DOHH2 (cell line): ENCODE measurements at regions not wholly inside any gene's neighbourhood (a gene's known extent, or its start where the extent isn't known, plus 50 kb on each side); places are given as distances from the start of the nearest gene placed in this dataset.

Experiments used
- H3F3A ChIP-seq: fragments of 200-600 bp; sonication (generic), shearing (Covaris generic); 2 replicates; pipeline ENCODE4 v1.6.0; 2016; ENCODE audit warnings: antibody characterized with exemption, mild to moderate bottlenecking; ENCODE audit not compliant: control insufficient read depth, insufficient read depth
- H3K27ac ChIP-seq: fragments of 200-600 bp; sonication (generic); 2 replicates; pipeline ENCODE4 v1.5.1; 2014; ENCODE audit warnings: low read depth, mild to moderate bottlenecking, low read length, moderate library complexity
- H3K27me3 ChIP-seq: fragments of 200-600 bp; sonication (generic); 2 replicates; pipeline ENCODE4 v1.6.1; 2014; ENCODE audit warnings: mild to moderate bottlenecking, low read length, mixed read lengths; ENCODE audit not compliant: control insufficient read depth
- H3K36me3 ChIP-seq: fragments of 200-600 bp; sonication (generic); 2 replicates; pipeline ENCODE4 v1.6.1; 2014; ENCODE audit warnings: mild to moderate bottlenecking, low read length, moderate library complexity, mixed read lengths; ENCODE audit not compliant: control insufficient read depth
- H3K4me1 ChIP-seq: fragments of 200-600 bp; sonication (generic); 2 replicates; pipeline ENCODE4 v1.6.1; 2014; ENCODE audit warnings: mild to moderate bottlenecking, low read length, mixed read lengths; ENCODE audit not compliant: control insufficient read depth
- H3K4me2 ChIP-seq: fragments of 200-600 bp; sonication (generic); 2 replicates; pipeline ENCODE4 v1.6.0; 2014; ENCODE audit warnings: mild to moderate bottlenecking, low read length, moderate library complexity
- H3K4me3 ChIP-seq: fragments of 200-600 bp; sonication (generic); 2 replicates; pipeline ENCODE4 v1.5.1; 2014; ENCODE audit warnings: mild to moderate bottlenecking, low read length, mixed read lengths
- H3K79me2 ChIP-seq: fragments of 200-600 bp; sonication (generic); 2 replicates; pipeline ENCODE4 v1.6.1; 2014; ENCODE audit warnings: mild to moderate bottlenecking, low read length, mixed read lengths; ENCODE audit not compliant: control insufficient read depth
- H3K9me2 ChIP-seq: fragments of 200-600 bp; sonication (generic); replicated peaks from 2 replicates; pipeline ENCODE4 v1.6.1; 2014; ENCODE audit warnings: mild to moderate bottlenecking, low read length, mixed read lengths; ENCODE audit not compliant: control insufficient read depth
- H3K9me3 ChIP-seq: fragments of 200-600 bp; sonication (generic); 2 replicates; pipeline ENCODE4 v1.6.1; 2014; ENCODE audit warnings: antibody characterized with exemption, low read length, mixed read lengths; ENCODE audit not compliant: control insufficient read depth, insufficient read depth
- H4K20me1 ChIP-seq: fragments of 200-600 bp; sonication (generic); 2 replicates; pipeline ENCODE4 v1.6.0; 2014; ENCODE audit warnings: low read depth, mild to moderate bottlenecking, antibody characterized with exemption, low read length, moderate library complexity; ENCODE audit not compliant: control insufficient read depth, insufficient read depth
- CTCF ChIP-seq: fragments of 200-600 bp; sonication (generic); IDR thresholded peaks from one replicate; pipeline ENCODE4 v1.5.1; 2014; ENCODE audit warnings: antibody characterized with exemption, mild to moderate bottlenecking, low read depth, low read length; ENCODE audit not compliant: poor library complexity, severe bottlenecking
- EZH2phosphoT487 ChIP-seq: fragments of 200-600 bp; sonication (generic); IDR thresholded peaks from 2 replicates; pipeline ENCODE4 v1.6.1; 2017; ENCODE audit warnings: borderline replicate concordance, mild to moderate bottlenecking, antibody characterized with exemption, low read length, moderate library complexity, mixed read lengths

GRCh38 chr5:134463176-134463720 is 51.6 kb upstream of the CDKN2AIPNL start:
- Histone ChIP-seq H3K9me3 (no peaks in the 10 kb centered on the region), H3K36me3 (no peaks in the 10 kb centered on the region), H3K4me1 (peaks cover 43% of the 10 kb centered on the region), H3K79me2 (no peaks in the 10 kb centered on the region), H3K9me2 (no peaks in the 10 kb centered on the region), H3F3A (no peaks in the 10 kb centered on the region), H3K4me2 (no peak overlapping the region), H4K20me1 (no peaks in the 10 kb centered on the region), H3K27me3 (no peaks in the 10 kb centered on the region), H3K4me3 (no peak overlapping the region), H3K27ac (no peak overlapping the region)
- TF ChIP-seq CTCF, result no peak

DNA sequence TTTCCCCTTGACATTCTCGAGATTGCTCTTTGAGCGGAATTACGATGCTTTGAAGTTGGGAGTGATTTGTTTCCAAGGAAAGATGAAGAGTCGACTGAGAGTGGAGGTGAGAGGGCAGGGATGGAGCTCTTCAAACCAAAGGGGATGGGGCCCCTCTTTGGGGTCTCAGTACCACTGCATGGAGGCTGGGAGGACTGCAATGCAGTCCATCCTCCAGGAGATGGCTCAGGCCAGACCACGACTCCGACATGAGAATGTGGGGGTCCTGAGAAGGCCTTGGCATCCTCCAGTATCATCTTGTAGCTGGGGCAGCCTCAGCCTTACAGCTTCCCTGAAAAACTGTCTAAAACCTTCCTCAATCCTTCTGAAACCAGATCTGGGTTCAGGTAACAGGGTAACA is 51.1 kb upstream of the CDKN2AIPNL start:
- Histone ChIP-seq H3K9me3 (no peaks in the 10 kb centered on the region), H3K79me2 (no peaks in the 10 kb centered on the region), H4K20me1 (no peaks in the 10 kb centered on the region), H3K27me3 (no peaks in the 10 kb centered on the region), H3K4me3 (no peak overlapping the region), H3K4me1 (peaks cover 43% of the 10 kb centered on the region), H3K27ac (no peak overlapping the region), H3K36me3 (no peaks in the 10 kb centered on the region), H3K9me2 (no peaks in the 10 kb centered on the region), H3K4me2 (no peak overlapping the region), H3F3A (no peaks in the 10 kb centered on the region)
- no peak for TF ChIP-seq EZH2phosphoT487
- no peak for TF ChIP-seq CTCF

DNA sequence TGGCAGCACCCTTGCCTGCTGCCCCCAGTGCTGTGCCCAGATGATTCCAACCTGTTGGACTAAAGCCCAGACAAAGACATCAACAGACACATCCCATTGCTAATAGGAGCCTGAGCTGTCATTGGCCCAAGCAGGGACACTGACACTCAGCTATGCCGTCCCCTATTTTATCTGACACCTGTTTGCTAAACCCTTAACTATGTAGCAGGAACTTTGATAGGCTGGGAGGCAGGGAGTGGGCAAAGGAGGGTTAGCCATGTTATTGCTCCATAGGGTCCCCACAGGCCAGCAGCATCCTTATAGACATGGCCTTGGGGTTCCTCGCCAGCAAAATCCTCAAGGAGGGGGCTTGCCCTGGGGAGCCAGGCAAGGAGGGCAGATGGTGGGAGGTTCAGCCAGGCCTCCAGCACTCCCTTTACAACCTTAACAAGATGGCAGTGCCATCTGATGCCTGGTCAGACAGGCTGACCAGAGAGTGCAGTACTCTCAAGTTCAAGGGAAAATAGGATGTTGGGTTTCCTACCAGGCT is 50.4 kb upstream of the CDKN2AIPNL start:
- no peaks in the 10 kb centered on the region for H3K36me3 ChIP-seq
- no peaks in the 10 kb centered on the region for H3K79me2 ChIP-seq
- no peak overlapping the region for H3K27ac ChIP-seq
- no peaks in the 10 kb centered on the region for H3K9me2 ChIP-seq
- H4K20me1 ChIP-seq, result no peaks in the 10 kb centered on the region
- no peaks in the 10 kb centered on the region for H3K27me3 ChIP-seq
- H3K4me3 ChIP-seq, result no peak overlapping the region
- no peak overlapping the region for H3K4me2 ChIP-seq
- no peaks in the 10 kb centered on the region for H3F3A ChIP-seq
- H3K9me3 ChIP-seq, result no peaks in the 10 kb centered on the region
- peaks cover 43% of the 10 kb centered on the region for H3K4me1 ChIP-seq
- TF ChIP-seq CTCF (no peak), EZH2phosphoT487 (no peak)
